Urinary bladder (tissue), 3 donors: ENCODE measurements at regions not wholly inside any gene's neighbourhood (a gene's known extent, or its start where the extent isn't known, plus 50 kb on each side); places are given as distances from the start of the nearest gene placed in this dataset.

Source experiments
- DNase-seq: peaks from one replicate; pipeline ENCODE4 v3.0.0-alpha.2; 2015; ENCODE audit errors: extremely low spot score
- H3K27ac ChIP-seq: one replicate; pipeline ENCODE4 v1.5.1; 2013; ENCODE audit warnings: low read depth, mild to moderate bottlenecking, moderate library complexity
- H3K36me3 ChIP-seq: one replicate; pipeline ENCODE4 v1.6.1; 2013; ENCODE audit warnings: mild to moderate bottlenecking, moderate library complexity; ENCODE audit not compliant: insufficient read depth
- H3K4me1 ChIP-seq: one replicate; pipeline ENCODE4 v1.6.1; 2013; ENCODE audit warnings: mild to moderate bottlenecking, moderate library complexity; ENCODE audit not compliant: insufficient read depth
- H3K4me3 ChIP-seq: one replicate; pipeline ENCODE4 v1.5.1; 2013; ENCODE audit warnings: low read depth, low read length
- WGBS: extraction: QIAGEN DNeasy Blood & Tissue Kit; methylation state at CpG from one replicate; pipeline ENCODE4 v1.1.7; 2013; 5-methylcytosine and 5-hydroxymethylcytosine counted together
- donor health status: healthy with polysubstance abuse.
- donor health status: healthy.

GRCh38 chr4:60744767-60745166 is 455.4 kb upstream of the ADGRL3 start:
- Histone ChIP-seq H3K36me3 (no peaks in the 10 kb centered on the region), H3K4me3 (no peak overlapping the region), H3K27ac (no peak overlapping the region), H3K4me1 (no peaks in the 10 kb centered on the region)
- 71% methylated on average over 2 of the region's 2 CpGs for WGBS
- DNase-seq = no peak

- Histone ChIP-seq H3K36me3 (no peaks in the 10 kb centered on the region), H3K27ac (no peak overlapping the region), H3K4me3 (no peak overlapping the region), H3K4me1 (no peaks in the 10 kb centered on the region)
- DNase-seq = no peak
- WGBS = 44% methylated on average over 3 of the region's 3 CpGs
Observed at GRCh38 chr4:60745800-60746571, 454.1 kb upstream of the ADGRL3 start.

GRCh38 chr4:60750962-60751361 is 449.2 kb upstream of the ADGRL3 start:
- WGBS = 92% methylated on average over 4 of the region's 4 CpGs
- Histone ChIP-seq H3K4me3 (no peak overlapping the region), H3K4me1 (no peaks in the 10 kb centered on the region), H3K36me3 (no peaks in the 10 kb centered on the region), H3K27ac (no peak overlapping the region)
- no peak for DNase-seq

GRCh38 chr4:60757986-60758680 is 442.0 kb upstream of the ADGRL3 start:
- H3K27ac ChIP-seq = no peak overlapping the region
- H3K36me3 ChIP-seq = no peaks in the 10 kb centered on the region
- WGBS = 67% methylated on average over 1 of the region's 1 CpG
- H3K4me1 ChIP-seq = no peaks in the 10 kb centered on the region
- no peak overlapping the region for H3K4me3 ChIP-seq
- DNase-seq = no peak

GRCh38 chr4:60759518-60760245 is 440.4 kb upstream of the ADGRL3 start:
- Histone ChIP-seq H3K4me1 (no peaks in the 10 kb centered on the region), H3K4me3 (no peak overlapping the region), H3K36me3 (no peaks in the 10 kb centered on the region), H3K27ac (no peak overlapping the region)
- WGBS = 86% methylated on average over 4 of the region's 4 CpGs
- DNase-seq = no peak

- Histone ChIP-seq H3K4me3 (no peak overlapping the region), H3K36me3 (no peaks in the 10 kb centered on the region), H3K4me1 (no peaks in the 10 kb centered on the region), H3K27ac (no peak overlapping the region)
- 80% methylated on average over 3 of the region's 3 CpGs for WGBS
- DNase-seq = no peak
Observed at GRCh38 chr4:60780874-60781273, 419.3 kb upstream of the ADGRL3 start.

- DNase-seq = no peak
Observed at GRCh38 chr4:60790608-60791007, 409.5 kb upstream of the ADGRL3 start.

GRCh38 chr4:60794372-60794771 is 405.8 kb upstream of the ADGRL3 start:
- H3K27ac ChIP-seq = no peak overlapping the region

More at GRCh38 chr4:60790608-60791007, 409.5 kb upstream of the ADGRL3 start:
- Histone ChIP-seq H3K36me3 (no peaks in the 10 kb centered on the region), H3K4me3 (no peak overlapping the region), H3K4me1 (no peaks in the 10 kb centered on the region), H3K27ac (no peak overlapping the region)

GRCh38 chr4:60799214-60799613 is 400.9 kb upstream of the ADGRL3 start:
- WGBS = 91% methylated on average over 4 of the region's 4 CpGs
- Histone ChIP-seq H3K36me3 (no peaks in the 10 kb centered on the region), H3K4me3 (no peak overlapping the region), H3K4me1 (no peaks in the 10 kb centered on the region), H3K27ac (no peak overlapping the region)
- DNase-seq = no peak

More at GRCh38 chr4:60794372-60794771, 405.8 kb upstream of the ADGRL3 start:
- H3K36me3 ChIP-seq = no peaks in the 10 kb centered on the region
- H3K4me3 ChIP-seq = no peak overlapping the region
- no peaks in the 10 kb centered on the region for H3K4me1 ChIP-seq
- 87% methylated on average over 14 of the region's 14 CpGs for WGBS
- no peak for DNase-seq

GRCh38 chr4:60800701-60801100 is 399.4 kb upstream of the ADGRL3 start:
- 82% methylated on average over 2 of the region's 2 CpGs for WGBS
- Histone ChIP-seq H3K4me1 (no peaks in the 10 kb centered on the region), H3K36me3 (no peaks in the 10 kb centered on the region), H3K4me3 (no peak overlapping the region), H3K27ac (no peak overlapping the region)
- no peak for DNase-seq

- Histone ChIP-seq H3K36me3 (no peaks in the 10 kb centered on the region), H3K4me3 (no peak overlapping the region), H3K4me1 (no peaks in the 10 kb centered on the region), H3K27ac (no peak overlapping the region)
- no peak for DNase-seq
- 45% methylated on average over 6 of the region's 6 CpGs for WGBS
Observed at GRCh38 chr4:60805500-60806313, 394.4 kb upstream of the ADGRL3 start.

GRCh38 chr4:60808726-60809485 is 391.2 kb upstream of the ADGRL3 start:
- 80% methylated on average over 1 of the region's 1 CpG for WGBS
- no peaks in the 10 kb centered on the region for H3K4me1 ChIP-seq
- H3K4me3 ChIP-seq = no peak overlapping the region
- H3K27ac ChIP-seq = no peak overlapping the region
- DNase-seq = no peak
- no peaks in the 10 kb centered on the region for H3K36me3 ChIP-seq

- WGBS = 82% methylated on average over 1 of the region's 1 CpG
- DNase-seq = no peak
Observed at GRCh38 chr4:60809486-60809800, 390.7 kb upstream of the ADGRL3 start.

More at GRCh38 chr4:60809486-60809800, 390.7 kb upstream of the ADGRL3 start:
- Histone ChIP-seq H3K36me3 (no peaks in the 10 kb centered on the region), H3K4me1 (no peaks in the 10 kb centered on the region), H3K27ac (no peak overlapping the region), H3K4me3 (no peak overlapping the region)
